8988T (cell line): ENCODE measurements at regions not wholly inside any gene's neighbourhood (a gene's known extent, or its start where the extent isn't known, plus 50 kb on each side); places are given as distances from the start of the nearest gene placed in this dataset.
"Not testable (repeated sequence)": the region's sequence is repeated elsewhere in the genome, so short reads cannot be mapped to it uniquely, and the experiment has no call there.

Experiments
- DNase-seq: peaks from one replicate; pipeline ENCODE4 v3.0.0; 2011

DNA sequence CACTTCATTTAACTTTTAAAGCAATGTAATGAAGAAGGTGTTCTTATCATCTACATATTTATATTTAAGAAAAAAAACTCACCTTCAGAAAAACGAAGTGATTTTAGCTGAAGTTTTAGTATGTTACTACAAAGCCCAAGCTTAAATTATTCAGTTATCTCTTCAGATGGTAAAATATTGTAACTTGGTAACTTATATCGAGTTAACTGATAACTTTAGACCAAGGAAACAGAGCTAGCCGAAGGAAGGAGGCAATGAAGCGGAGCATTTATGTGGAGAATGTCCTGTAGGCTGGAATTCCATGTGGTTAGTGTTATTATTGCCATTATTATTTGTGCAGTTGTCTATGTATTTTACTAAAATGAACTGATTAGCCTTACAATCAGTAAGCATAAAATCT is 1102.1 kb upstream of the LCORL start:
- DNase-seq: no peak

DNA sequence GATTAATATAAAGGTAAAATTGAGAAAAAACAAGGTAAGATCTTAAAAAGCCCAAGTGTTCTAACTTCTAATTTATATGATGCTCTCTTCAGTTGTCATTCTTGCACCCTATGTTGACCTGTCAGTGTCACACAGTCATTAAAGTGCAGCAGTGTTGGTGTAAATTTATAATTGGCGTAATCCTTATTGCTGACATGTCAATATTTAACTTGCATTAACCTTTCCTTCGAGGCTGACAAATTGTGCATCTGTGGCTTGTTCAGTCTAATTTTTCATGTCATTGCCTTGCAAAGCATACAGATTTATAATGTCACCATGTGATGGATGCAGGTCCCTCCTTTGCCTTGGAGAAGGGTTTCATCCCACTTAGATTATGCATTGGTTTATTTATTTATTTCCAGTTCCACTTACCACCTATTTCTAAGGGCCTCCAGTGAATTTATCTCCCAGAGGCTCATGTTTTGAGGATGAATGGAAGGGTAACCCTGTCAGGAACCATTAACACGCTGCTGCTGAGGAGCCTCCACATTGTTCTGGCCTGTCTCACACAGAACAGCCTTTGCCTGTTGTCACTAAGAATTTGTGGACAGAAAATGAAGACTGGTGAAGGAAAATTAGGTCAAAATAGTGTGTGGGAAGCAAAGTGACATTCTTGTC is 1098.5 kb upstream of the LCORL start:
- DNase-seq: no peak

DNA sequence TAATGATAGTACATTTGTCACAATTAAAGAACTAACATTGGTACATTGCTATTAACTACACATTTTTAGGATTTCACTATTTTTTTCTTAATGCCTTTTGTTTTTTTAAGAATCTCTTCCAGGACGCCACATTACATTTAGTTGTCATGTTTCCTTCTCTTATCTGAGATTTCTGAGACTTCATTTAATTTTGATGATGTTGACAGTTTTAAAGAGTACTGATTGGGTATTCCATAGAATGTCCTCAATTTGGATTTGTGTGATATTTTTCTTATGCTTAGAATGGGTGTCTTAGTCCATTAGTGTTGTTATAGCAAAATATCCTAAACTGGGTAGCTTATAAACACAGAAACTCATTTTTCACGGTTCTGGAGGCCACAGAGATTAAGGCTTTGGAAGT is 1095.5 kb upstream of the LCORL start:
- no peak for DNase-seq

DNA sequence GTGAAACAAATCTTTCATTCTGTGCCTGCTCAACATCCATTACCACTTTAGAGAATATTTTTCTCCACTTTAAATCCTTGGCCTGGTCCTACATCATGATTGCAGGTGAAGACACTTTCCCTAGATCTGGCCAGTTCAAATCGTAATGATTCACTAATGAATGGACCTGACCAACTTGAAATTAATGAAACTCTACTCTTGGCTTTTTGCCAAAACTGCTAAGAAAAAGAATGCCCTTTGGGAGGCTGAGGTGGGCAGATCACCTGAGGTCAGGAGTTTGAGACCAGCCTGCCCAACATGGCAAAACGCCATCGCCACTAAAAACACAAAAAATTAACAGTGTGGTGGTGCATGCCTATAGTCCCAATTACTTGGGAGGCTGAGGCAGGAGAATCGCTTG is 1082.6 kb upstream of the LCORL start:
- DNase-seq: no peak

DNA sequence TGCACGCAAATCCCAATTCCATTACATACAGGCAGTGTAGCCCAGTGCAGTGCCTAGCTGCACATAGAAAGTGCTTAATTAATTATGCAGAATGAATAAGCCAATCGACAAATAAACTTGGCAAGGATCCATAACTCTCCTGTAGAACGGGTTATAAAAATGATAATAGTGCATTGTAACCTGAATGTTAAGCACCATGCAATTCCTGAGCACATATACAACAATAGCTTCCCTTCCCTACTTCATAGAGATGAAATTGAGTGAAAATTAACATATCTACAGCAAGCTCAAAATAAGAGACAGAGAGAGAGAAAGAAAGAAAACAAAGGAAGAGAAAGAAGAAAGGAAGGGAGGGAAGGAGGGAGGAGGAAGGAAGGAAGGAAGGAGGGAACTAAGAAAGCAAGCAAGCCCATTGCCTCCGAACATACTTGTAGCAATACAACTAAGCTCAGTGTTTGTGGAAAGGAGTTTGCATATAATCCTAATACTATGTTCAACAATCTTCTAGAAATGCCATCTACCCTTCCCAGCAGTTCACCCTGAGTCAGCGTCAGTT is 1074.0 kb upstream of the LCORL start:
- DNase-seq: no peak

DNA sequence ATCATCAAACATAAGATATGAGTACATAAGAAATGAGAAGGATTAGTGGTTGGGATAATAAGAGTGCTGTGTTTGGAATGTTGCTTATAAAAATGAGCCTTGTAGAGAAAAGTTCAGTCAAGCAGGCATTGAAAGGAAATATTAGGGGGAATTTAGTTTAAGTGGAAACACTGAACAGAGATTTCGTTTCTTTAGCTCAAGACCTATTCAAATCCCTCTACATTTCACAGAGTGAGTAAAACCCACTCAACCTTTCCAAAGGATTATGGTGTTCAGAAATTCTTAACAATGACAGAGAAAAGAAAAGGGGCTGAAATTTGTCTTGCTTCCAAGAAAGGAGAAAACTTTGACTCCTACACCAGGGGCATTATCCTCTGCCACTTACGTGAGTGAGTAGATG is 1072.4 kb upstream of the LCORL start:
- no peak for DNase-seq

DNA sequence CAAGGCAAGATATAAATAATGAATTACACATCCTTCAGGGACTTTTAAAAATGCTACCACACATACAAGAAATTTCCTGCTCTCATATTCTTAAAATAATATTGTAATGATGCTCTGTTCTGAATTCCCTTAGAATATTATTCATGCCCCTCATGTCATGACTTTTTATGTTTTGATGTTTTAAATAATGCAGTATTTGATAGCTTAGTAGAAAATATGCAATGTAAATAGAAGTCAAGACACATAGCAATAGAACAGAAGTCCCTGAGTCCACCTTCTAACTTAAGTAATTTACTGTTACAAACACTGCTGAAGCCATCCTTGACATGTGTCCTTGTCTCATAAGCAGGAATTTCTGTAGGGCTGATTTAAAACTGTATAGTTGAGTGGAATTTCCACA is 1071.2 kb upstream of the LCORL start:
- DNase-seq: no peak

DNA sequence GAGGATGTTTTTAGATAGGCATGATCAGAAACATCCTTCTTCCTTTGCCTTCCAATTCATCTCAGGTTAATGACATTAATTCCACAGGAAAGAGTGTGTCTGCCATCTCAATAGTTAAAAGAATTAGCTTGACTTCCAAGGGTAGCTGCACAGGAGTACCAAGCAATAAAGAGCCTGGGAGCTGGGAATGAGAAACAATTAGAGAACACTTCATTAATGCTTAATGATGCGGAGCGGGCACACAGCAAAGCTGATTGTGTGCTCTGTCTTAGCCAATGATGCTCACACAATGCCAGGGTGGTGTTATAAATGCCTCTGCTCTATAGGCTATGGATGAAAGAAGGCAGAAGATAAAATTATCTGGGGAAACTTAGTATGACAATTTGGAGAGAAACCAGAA is 1052.5 kb upstream of the LCORL start:
- no peak for DNase-seq

DNA sequence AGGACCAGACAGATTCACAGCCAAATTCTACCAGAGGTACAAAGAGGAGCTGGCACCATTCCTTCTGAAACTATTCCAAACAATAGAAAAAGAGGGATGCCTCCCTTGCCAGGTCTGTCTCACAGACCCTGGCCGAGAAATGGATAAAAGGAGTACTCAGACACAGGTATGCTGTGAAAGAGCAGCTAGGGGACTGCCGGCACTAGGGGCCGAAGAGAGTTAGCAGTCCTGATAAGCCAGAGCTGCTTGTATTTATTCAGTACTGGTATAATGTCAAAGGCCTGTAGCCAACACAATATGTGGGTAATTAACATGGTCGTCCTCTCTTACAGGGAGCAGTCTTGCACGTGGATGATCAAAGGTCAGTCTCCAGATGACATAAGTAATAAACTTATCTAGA is 1042.1 kb upstream of the LCORL start:
- no peak for DNase-seq

DNA sequence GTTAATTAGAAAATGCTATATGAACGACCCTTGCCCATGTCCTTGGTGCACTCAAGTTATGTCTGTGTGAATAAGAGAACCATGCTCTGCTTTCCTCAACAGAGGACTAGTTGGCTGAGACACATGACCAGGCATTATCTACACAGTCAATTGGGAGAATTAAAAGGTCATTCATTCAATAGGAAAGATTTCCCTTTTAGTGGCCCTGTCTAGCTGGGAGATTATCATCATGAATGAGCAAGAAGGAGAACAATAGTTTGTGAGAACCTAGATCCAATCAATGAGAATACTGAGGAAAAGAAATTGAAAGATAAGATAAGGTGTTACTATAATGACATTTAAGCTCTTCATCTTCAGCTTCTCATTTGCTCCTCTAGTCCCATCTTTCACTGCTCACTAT is 1033.4 kb upstream of the LCORL start:
- DNase-seq: no peak

DNA sequence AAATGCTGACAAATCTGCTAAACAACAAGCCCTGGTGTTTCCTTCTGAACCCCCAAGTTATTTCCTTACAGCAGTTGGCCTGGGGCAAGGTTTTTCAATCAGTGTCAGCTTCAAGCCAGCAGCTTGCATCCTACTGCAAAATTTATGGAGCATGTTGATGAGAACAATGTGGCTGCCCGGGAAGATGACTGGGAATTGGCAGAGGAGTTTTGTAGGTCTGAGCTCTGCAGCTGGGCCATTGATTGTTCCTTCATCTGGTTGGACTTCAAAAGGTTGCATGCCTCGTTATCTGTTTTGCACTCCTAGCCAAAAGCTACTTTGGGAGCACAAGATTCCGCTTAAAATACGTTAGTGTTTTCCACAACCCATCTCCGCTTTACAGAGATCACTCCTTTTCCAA is 1030.3 kb upstream of the LCORL start:
- DNase-seq: no peak

DNA sequence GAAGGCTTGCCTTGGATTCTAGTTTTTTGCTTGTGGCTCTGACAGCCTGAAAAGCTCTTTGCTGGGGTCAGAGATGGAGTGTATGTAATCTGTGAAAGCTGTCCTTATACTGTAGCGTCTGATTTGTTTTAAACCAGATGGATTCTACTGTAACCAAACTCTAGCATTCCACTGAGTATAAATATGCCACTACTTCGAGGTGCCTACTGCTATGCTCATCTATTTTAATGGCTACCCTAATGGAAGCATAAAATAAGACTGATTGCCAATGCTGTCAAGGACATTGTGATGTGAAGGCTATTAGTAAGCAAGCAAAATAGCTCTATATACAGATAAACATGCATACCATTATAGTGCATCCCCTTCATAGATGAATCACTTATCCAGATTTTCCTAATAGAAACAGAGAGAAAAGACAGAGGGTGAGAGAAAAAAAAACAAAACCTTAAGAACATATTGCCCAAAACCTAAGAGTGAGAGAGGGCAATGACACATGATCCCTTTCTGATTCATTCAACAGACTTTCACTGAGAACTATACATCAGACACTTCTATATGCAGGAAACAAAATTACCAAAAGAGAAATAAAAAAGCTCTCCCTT is 1025.8 kb upstream of the LCORL start:
- DNase-seq: no peak

DNA sequence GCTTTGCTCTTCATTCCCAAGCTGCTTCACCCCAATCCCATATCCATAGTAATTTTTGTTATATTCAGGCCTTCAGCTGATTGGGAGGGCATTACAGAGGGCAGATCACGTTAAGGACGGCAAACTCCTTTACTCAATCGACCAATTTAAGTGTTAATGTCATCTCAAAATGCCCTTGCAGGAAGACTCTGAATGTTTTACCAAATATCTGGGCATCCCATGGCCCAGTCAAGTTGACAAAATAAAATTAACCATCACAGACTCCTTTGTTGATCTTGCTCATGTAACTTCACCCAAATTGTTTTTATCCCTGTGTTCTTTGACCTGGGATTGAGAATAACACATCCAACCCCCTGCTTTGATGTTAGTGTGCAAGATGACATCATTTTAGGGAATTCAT is 1018.3 kb upstream of the LCORL start:
- no peak for DNase-seq

DNA sequence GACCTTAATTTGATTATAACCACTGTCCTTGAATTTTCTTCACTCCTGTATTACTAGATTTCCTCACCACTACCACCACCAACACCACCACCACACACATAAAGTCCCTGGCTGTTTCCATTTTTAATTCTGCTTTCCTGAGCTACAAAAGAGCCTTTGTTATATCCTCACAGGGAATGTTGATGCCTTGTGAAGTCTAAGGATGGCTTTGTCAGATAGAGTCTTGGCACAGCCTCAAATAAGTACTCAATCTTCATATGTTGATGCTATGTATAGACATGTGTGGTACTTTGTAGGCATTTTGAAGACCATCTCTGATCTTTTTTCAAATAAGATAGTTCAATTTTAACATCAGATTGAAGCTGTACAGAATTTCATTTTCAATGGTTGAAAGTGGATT is 1016.7 kb upstream of the LCORL start:
- DNase-seq: no peak

DNA sequence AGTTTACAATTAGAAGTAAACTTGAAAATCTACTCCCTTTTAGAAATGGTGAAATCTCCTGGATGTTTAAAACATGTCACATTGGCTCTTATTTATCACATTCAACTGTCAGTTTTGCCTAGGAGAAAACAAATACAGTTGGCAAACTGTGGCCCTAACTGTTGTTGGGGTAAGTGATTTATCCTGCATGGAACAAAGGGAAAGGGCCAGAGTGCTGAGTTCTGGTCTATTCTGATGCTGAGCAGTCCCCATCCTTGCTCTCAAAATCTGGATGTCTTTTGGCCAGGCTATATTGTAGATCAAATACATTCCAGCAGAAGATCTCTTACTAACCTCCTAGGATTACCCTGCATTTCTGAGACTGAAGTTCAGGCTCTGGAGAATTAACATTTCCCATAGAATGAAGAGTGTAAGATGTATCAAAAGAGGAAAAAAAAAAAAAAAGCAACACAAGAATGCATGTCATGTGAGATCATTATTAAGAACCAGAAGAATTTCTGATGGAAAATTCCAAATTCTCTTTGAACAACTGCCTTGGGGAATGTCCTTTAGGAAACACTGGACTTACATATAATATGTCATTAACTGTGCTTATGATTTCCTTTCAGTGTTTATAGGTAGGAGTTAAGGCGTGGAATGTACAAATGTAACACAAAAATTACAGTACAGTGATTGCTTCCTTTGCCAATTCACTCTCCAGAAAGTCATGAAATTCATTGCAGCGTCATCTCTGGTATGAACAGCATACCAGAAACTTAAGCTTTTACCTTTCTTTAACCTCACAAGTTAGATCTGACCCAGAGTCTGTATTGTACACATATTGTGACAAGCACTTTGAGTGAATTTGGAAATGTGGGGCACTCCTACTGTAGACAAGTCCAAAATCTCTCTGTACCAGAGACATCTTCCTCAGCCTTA is 1012.5 kb upstream of the LCORL start:
- DNase-seq: no peak

DNA sequence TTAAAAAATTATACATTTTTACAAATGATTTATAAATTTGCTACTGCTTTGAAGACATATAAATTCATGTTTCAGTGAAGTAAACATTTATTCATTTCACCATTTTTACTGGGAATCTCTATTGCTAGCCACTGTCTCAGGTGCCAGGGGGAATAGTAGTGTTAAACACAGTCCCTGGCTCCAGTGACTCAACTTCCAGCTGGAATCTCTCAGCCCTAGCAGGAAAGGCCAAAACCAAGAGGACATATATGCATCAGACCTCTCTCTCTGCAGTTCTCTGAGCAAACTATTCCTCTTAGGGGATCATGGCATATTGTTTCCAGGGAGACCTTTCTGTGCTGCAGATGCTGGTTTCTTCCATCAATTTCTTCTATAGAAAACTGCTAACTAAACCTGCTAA is 1009.0 kb upstream of the LCORL start:
- no peak for DNase-seq

DNA sequence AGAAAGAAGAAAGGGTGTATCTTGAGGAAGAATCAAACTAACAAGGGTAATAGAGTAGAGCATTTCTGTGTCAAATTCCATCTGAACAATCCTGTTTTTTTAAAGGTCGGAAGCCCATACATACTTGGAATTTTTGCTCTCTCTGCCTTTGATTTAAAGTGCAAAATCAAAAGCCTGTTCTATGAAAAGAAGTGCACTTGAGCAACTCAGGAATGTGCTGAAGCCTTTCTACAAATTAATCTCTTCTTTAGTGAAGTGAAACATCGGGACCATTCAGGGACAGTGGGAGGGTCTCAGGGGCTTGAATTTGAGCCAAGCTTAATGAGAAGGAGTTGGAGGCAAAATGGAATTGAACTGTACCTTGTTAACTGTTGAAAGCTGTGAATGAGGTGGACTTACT is 1008.5 kb upstream of the LCORL start:
- no peak for DNase-seq

DNA sequence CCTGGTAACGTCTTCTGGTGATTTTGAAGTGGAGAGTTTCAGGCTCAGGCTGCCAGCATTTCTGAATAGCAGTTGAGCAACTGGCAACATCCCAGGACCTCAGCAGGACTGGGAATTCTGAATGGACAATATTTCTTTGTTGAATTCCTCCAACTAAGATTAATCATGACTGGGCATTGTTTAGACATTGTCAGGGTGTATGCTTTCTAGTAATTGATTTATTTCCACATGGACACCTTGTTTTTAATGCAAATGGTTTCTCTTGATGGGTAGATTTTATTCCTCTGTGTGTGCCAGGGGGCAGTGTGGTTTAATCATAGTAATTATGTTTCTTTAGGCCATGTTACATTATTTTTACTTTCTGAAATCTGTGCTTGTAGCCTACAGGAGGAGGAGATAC is 1004.7 kb upstream of the LCORL start:
- no peak for DNase-seq

DNA sequence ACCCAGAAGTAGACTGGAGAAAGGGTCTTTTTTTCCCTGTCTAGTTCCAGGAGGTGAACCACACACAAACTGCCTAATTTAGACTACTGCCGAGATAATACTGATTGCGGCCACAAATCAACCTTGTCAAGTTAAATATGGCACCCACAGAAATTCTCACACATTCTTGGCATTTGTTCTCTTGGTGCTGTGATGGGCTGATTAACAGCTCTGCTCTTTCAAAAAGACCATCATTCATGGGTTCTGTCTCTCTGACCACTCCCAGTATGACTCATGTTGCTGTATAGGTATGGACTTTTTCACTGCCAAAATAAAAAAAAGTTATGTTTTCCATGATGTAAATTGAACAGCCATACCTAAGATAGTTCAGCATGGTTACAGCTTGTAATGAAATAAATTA is 1003.5 kb upstream of the LCORL start:
- no peak for DNase-seq

DNA sequence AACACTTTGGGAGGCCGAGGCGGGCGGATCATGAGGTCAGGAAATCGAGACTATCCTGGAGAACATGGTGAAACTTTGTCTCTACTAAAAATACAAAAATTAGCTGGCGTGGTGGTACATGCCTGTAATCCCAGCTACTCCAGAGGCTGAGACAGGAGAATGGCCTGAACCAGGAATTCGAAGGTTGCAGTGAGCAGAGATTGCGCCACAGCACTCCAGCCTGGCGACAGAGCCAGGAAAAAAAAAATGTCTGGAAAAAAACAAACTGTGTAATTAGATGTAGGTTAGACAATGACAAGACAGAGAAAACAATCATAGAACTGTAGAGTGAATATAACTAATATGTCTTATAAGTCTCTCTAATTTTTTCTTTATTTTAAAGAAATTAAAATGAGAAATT is 1002.5 kb upstream of the LCORL start:
- no peak for DNase-seq

DNA sequence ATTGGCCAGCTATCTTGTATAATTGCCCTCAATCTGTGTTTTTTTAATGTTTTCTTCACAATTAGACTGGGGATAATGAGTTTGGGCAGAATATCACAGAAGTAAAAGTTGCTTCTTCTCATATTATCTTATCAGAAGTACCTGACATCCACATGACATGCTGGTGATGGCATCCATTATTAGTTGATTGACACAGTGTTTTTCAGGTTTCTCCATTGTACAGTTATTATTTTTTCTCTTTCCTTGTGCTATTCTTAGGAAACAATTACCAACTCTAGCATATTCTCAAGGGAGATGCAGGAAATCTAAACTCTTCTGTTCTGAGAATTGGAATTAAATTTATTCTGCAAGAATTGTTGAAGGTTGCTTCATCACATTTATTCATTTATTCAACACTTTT is 1000.1 kb upstream of the LCORL start:
- no peak for DNase-seq

DNA sequence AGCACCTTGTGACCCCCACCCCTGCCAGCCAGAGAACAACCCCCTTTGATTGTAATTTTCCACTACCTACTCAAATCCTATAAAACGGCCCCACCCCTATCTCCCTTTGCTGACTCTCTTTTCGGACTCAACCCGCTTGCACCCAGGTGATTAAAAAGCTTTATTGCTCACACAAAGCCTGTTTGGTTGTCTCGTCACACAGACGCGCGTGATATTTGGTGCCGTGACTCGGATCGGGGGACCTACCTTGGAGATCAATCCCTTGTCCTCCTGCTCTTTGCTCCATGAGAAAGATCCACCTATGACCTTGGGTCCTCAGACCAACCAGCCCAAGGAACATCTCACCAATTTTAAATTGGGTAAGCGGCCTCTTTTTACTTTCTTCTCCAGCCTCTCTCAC is 995.0 kb upstream of the LCORL start:
- not testable (repeated sequence) for DNase-seq

DNA sequence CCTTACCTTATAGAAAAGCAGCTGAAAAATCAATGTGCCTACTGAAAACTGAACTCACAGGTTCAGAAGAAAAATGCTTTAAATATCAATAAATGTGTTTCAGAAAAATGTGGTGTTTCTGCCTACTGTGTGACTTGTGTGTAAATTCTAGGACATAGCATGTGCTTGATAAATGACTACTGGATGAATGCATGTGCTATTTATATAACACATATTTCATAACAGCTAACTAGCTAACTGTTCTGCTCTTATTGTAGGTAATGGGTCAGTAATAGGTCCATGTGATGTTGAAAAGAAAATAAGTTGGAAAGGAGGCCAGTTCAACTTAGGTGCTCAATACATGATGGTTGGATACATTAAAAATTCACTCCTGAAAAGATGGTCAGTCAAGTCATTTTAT is 993.0 kb upstream of the LCORL start:
- no peak for DNase-seq

DNA sequence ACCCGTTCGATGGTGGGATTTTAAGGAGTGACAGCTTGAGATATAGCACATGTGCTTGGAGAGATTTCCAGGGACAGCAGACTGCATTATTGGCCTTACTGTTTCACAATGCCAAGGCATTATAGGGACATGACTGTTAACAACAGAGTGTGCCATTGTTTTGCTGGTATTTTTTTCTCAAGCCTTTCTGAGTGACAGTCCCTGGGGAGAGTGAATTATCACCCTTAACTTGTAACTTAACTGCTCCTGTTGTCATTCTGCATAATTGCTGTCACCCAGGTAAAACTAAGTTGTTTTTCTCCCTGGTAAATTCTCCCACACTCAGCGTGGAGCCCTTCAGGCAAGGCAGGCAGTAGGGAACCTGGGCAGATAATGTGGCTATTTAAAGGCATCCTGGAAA is 989.2 kb upstream of the LCORL start:
- no peak for DNase-seq
